GM18519 (cell line): ENCODE measurements at regions not wholly inside any gene's neighbourhood (a gene's known extent, or its start where the extent isn't known, plus 50 kb on each side); places are given as distances from the start of the nearest gene placed in this dataset.

Source experiments
- ATAC-seq: cut with Tn5 transposase; IDR thresholded peaks from one replicate; pipeline ENCODE4 v1.9.1; 2021; ENCODE audit warnings: mild to moderate bottlenecking, moderate library complexity; ENCODE audit not compliant: unreplicated experiment, low FRiP score

DNA sequence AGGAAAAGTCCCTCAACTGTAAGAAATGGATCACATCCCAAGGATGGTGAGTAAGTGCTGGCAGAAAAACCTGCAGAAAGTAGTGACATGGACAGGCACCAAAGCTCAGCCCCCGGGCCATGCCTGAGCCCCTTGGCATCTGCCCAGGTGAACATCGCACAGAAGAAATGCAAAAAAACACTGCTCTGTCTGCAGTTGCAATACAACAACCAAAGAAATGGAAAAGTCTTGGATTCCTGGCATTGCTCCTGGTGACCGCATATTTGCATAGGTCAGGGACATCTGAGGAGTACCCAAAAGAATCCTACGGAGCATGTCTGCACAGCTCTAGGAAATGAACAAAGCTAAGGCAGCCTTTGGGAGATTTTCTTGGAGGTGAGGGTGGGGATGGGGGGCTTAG, 63.1 kb upstream of the PTPRT start:
- ATAC-seq: no peak

DNA sequence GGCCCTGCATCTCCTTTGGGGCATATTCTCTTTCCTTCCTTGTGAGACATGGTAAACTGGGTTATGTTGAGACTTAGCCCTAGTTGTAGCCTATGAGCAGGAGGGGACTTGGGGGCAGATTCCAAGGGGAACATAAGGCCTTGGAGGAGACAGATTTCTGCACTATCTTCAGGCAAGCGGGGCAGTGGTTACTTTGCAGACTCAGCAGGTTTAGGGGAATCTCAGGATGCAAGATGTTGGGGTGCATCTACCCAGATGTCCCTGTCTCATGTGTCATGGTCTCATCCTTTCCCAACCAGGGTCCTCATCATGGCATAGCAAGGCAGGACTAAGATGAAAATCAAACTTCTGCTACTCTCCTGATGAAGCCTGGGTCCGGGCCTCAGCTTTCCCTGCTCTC, 58.6 kb upstream of the PTPRT start:
- no peak for ATAC-seq

DNA sequence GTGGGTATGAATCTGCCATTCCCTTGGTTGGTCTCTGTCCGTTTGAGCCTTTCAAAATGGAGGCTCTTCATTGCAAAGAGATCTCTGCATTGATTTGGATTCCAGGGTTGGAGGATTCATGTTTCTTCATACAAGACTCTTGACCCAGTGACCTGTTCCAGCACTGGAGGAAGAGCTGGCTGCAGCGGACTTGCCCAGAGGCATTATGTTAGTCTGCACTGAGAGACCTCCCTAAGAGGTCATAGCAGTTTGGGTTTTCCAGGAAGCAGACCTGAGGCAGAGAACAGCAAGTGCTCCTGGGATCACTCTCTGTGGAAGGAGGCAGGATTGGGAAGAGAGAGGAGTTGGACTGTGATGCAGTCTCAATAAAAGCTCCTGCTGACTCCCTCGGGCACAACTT, 57.7 kb upstream of the PTPRT start:
- ATAC-seq: no peak

DNA sequence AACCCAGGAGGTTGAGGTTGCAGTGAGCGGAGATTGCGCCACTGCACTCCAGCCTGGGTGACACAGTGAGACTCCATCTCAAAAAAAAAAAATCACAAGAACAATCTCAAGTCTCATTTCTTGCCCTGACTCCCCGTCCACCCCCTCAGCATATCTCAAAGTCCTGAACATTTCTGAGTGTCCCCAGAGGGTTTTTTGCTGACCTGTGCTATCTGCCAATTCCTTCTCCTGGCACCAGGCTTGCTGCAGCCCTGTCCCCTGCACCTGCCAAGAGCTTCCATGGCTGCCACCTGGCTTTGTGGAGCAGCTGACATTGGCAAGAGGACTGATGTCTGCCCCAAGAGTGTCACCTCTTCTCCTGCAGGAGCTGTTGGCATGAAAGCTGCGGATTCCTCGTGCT, 54.9 kb upstream of the PTPRT start:
- no peak for ATAC-seq

DNA sequence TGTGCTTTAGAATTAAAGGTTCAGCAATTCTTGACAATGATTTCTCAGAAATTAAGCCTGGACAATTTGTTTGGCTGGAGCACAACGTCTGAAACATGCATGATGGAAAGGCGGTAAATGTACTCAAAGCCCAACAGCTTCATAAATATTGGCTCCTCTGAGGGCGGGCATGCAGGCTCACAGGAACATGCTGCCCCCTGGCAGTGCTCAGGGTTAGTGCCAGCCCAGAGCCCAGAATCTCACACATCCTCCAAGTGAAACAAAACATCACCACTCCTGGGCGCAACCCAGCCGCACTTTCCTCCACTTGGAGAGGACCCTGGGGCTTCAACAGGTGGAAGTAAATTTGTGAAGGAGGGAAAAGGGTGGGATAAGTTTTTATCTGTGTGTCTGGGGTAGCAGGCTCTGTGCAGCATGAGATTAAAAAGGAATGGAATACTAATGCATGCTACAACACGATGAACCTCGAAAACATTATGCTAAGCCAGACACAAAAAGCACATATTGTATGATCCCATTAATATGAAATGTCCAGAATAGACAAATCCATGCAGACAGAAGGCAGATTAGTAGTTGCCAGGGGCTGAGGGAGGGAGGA, 54.1 kb upstream of the PTPRT start:
- ATAC-seq: no peak

DNA sequence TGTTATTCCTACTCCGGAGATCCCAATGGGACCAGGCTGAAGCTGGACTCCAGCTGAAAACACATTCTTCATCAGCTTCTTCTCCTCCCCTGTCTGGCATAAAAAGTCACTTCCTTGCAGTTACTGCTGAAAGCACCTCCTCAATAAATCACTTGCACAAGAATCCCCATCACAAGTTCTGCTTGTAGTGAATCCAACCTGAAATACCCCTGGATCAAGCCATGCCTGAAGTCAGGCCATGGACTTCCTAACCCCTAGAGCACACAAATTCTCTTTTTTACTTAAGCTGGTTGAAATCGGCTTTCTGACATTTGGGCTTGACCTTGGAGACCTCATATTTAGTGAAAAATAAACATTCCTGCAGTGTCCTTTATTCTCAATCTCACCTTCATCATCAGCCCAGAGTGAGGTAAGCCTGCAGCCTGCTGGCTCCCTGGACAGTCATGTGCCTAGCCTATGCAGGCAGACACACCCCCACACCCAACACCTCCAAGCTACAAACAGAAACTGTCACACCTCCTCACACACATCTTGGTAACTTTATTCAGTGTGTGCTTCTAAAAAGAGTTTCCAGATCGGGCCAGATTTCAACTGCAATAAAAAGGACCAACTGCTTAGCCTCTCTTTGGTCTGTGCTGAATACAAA, 51.5 kb upstream of the PTPRT start:
- no peak for ATAC-seq
